Rectal smooth muscle tissue (tissue), 1 donor: ENCODE measurements at regions not wholly inside any gene's neighbourhood (a gene's known extent, or its start where the extent isn't known, plus 50 kb on each side); places are given as distances from the start of the nearest gene placed in this dataset.
"Not testable (repeated sequence)": the region's sequence is repeated elsewhere in the genome, so short reads cannot be mapped to it uniquely, and the experiment has no call there.

Source experiments
- H3K27ac ChIP-seq: one replicate; pipeline ENCODE4 v1.7.0; 2013; ENCODE audit warnings: low read depth, low read length, inconsistent platforms
- H3K27me3 ChIP-seq: one replicate; pipeline ENCODE4 v1.7.0; 2013; ENCODE audit warnings: low read length; ENCODE audit not compliant: control insufficient read depth, insufficient read depth
- H3K36me3 ChIP-seq: one replicate; pipeline ENCODE4 v1.7.0; 2013; ENCODE audit warnings: low read length; ENCODE audit not compliant: control insufficient read depth, insufficient read depth
- H3K4me1 ChIP-seq: one replicate; pipeline ENCODE4 v1.7.0; 2013; ENCODE audit warnings: low read length; ENCODE audit not compliant: control insufficient read depth, insufficient read depth
- H3K4me3 ChIP-seq: one replicate; pipeline ENCODE4 v1.7.0; 2013; ENCODE audit warnings: low read length
- H3K9ac ChIP-seq: one replicate; pipeline ENCODE4 v1.7.0; 2013; ENCODE audit warnings: low read length

DNA sequence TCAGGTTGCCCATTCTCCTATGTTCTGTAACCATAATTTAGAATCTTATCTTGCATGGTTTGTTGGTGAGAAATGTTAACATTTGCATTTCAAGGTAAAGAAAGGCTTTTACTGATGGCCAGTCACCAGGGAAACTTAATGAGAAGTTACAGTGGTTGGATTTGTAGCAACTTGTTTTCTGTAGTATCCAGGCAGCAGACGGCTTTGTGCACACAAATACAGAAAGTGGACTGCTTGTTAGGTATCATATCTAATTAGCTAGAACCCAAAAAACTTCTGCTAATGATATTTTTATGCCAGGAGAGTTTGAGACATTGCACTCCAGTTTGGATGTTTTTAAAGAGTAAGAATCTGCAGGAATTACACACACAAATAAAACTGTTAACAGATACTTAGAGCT is 578.0 kb downstream of the DOK5 start:
- Histone ChIP-seq H3K27me3 (no peaks in the 10 kb centered on the region), H3K9ac (no peak overlapping the region), H3K36me3 (no peaks in the 10 kb centered on the region), H3K27ac (no peak overlapping the region), H3K4me1 (no peaks in the 10 kb centered on the region), H3K4me3 (no peak overlapping the region)

DNA sequence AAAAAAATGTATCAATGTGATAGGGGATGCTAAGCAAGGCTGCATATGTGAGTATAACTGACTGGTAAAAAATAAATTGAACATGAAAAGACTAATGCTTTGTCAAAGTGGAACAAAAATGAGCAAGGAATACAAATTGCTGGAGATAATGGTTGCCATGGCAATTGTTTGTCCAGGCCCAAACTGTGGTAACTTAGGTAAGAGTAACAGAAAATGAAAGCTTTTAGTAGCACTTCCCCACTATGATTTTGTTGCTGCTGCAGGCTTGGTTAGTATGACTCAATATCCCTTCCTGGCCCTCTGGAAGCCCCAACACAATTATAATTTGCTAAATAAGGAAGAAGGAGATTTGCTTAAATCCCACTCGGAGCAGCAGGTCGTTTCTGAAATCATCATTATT is 577.1 kb downstream of the DOK5 start:
- no peaks in the 10 kb centered on the region for H3K27me3 ChIP-seq
- H3K4me1 ChIP-seq, result no peaks in the 10 kb centered on the region
- no peaks in the 10 kb centered on the region for H3K36me3 ChIP-seq
- no peak overlapping the region for H3K27ac ChIP-seq
- no peak overlapping the region for H3K4me3 ChIP-seq
- H3K9ac ChIP-seq, result no peak overlapping the region

GRCh38 chr20:55038684-55039083 is 563.3 kb downstream of the DOK5 start:
- H3K4me3 ChIP-seq, result no peak overlapping the region
- H3K27ac ChIP-seq, result no peak overlapping the region
- no peaks in the 10 kb centered on the region for H3K4me1 ChIP-seq
- no peaks in the 10 kb centered on the region for H3K27me3 ChIP-seq
- H3K36me3 ChIP-seq, result no peaks in the 10 kb centered on the region
- no peak overlapping the region for H3K9ac ChIP-seq

DNA sequence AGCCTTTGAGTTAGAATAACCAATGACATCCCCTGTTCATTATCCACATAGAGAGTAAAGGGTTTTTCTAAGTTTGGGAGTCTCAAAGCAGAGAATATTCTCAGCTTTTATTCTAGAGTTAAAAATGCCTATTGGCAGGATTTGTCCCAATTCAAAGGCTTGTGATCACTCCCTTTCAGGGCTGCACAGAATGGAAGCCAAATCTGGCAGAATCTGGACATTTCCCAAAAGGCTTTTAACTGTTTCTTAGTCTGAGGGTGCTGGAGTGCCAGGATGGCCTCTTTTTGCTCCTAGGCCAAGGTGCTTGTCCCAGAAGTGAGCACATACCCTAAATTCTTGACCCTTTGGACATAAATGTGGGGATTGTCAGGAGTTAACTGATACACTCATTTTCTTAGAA is 556.6 kb downstream of the DOK5 start:
- H3K9ac ChIP-seq, result no peak overlapping the region
- H3K27me3 ChIP-seq, result no peaks in the 10 kb centered on the region
- no peaks in the 10 kb centered on the region for H3K36me3 ChIP-seq
- no peak overlapping the region for H3K4me3 ChIP-seq
- H3K4me1 ChIP-seq, result no peaks in the 10 kb centered on the region
- no peak overlapping the region for H3K27ac ChIP-seq

GRCh38 chr20:55014766-55015165 is 539.4 kb downstream of the DOK5 start:
- Histone ChIP-seq H3K4me1 (no peaks in the 10 kb centered on the region), H3K27ac (no peak overlapping the region), H3K27me3 (no peaks in the 10 kb centered on the region), H3K36me3 (no peaks in the 10 kb centered on the region), H3K9ac (no peak overlapping the region), H3K4me3 (no peak overlapping the region)

GRCh38 chr20:55010761-55011160 is 535.4 kb downstream of the DOK5 start:
- H3K4me3 ChIP-seq, result no peak overlapping the region
- H3K9ac ChIP-seq, result no peak overlapping the region
- no peaks in the 10 kb centered on the region for H3K36me3 ChIP-seq
- H3K27ac ChIP-seq, result no peak overlapping the region
- H3K27me3 ChIP-seq, result no peaks in the 10 kb centered on the region
- no peaks in the 10 kb centered on the region for H3K4me1 ChIP-seq

DNA sequence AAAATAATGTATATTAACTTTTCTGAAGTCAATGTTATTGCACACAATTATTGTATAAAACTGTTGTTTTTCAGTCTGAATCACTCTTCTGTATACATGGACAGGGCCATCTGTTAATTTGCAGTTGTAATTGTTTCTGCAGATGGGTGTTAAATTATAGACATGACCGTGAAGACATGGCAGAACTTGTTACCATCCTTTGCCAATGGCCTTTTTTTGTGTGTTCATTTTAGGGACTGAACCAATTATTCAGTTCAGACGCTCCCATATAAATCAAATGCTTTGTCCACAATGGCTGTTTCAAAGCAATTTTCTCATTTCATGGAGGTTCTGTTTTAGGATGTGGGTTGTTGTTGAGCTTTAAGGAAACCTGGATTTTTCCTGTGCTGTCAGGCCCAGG is 533.7 kb downstream of the DOK5 start:
- Histone ChIP-seq H3K9ac (no peak overlapping the region), H3K27me3 (no peaks in the 10 kb centered on the region), H3K4me1 (no peaks in the 10 kb centered on the region), H3K4me3 (no peak overlapping the region), H3K27ac (no peak overlapping the region), H3K36me3 (no peaks in the 10 kb centered on the region)

DNA sequence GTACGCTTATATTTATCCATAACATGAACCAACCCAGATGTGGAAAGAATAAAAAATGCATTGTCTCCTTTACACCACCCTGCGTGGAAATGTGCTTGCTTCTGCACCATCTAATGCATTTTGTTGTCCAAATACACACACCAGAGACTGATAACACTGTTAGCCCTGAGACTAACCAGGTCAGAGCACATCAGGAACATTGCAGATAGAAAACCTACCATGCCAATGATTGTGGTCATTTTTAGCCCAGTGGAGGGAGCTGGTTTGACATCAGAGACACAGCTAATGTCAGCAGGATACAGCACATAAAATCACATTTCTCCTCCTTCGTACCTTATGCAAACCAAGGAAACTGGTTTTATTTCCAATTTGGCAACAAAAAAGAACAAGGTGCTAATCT is 528.7 kb downstream of the DOK5 start:
- Histone ChIP-seq H3K4me1 (no peaks in the 10 kb centered on the region), H3K9ac (no peak overlapping the region), H3K4me3 (no peak overlapping the region), H3K36me3 (no peaks in the 10 kb centered on the region), H3K27me3 (no peaks in the 10 kb centered on the region), H3K27ac (no peak overlapping the region)

- Histone ChIP-seq H3K27ac (no peak overlapping the region), H3K27me3 (no peaks in the 10 kb centered on the region), H3K4me3 (no peak overlapping the region), H3K4me1 (no peaks in the 10 kb centered on the region), H3K9ac (no peak overlapping the region), H3K36me3 (no peaks in the 10 kb centered on the region)
Measured at GRCh38 chr20:54995553-54995952, 520.2 kb downstream of the DOK5 start.

DNA sequence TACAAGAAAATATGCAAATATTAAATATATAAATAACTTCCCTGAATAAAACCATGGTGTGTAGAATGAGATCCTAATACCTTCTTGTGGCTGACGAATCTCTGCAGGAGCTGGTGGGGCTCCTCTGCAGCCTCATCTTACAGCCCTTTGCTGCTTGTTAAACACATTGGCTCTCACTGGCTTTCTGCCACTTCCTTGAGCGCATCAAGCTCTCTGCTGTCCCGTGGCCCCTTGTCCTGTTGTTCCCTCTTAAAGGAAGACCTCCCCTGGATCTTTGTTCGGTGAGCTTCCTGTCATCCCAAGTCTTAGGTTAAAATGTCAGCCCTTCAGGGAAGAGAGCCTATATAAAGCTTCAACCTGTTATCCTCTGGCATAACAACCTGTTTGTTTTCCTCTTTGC is 519.6 kb downstream of the DOK5 start:
- Histone ChIP-seq H3K9ac (no peak overlapping the region), H3K36me3 (no peaks in the 10 kb centered on the region), H3K4me1 (no peaks in the 10 kb centered on the region), H3K4me3 (no peak overlapping the region), H3K27ac (no peak overlapping the region), H3K27me3 (no peaks in the 10 kb centered on the region)

- no peaks in the 10 kb centered on the region for H3K4me1 ChIP-seq
- H3K36me3 ChIP-seq, result no peaks in the 10 kb centered on the region
- H3K27me3 ChIP-seq, result no peaks in the 10 kb centered on the region
Measured at GRCh38 chr20:54985091-54985490, 509.7 kb downstream of the DOK5 start.

GRCh38 chr20:54984104-54984448 is 508.7 kb downstream of the DOK5 start:
- no peak overlapping the region for H3K9ac ChIP-seq
- no peaks in the 10 kb centered on the region for H3K4me1 ChIP-seq
- no peak overlapping the region for H3K27ac ChIP-seq
- H3K27me3 ChIP-seq, result no peaks in the 10 kb centered on the region
- H3K4me3 ChIP-seq, result no peak overlapping the region
- H3K36me3 ChIP-seq, result no peaks in the 10 kb centered on the region

More at GRCh38 chr20:54985091-54985490, 509.7 kb downstream of the DOK5 start:
- no peak overlapping the region for H3K9ac ChIP-seq
- H3K4me3 ChIP-seq, result no peak overlapping the region
- no peak overlapping the region for H3K27ac ChIP-seq

DNA sequence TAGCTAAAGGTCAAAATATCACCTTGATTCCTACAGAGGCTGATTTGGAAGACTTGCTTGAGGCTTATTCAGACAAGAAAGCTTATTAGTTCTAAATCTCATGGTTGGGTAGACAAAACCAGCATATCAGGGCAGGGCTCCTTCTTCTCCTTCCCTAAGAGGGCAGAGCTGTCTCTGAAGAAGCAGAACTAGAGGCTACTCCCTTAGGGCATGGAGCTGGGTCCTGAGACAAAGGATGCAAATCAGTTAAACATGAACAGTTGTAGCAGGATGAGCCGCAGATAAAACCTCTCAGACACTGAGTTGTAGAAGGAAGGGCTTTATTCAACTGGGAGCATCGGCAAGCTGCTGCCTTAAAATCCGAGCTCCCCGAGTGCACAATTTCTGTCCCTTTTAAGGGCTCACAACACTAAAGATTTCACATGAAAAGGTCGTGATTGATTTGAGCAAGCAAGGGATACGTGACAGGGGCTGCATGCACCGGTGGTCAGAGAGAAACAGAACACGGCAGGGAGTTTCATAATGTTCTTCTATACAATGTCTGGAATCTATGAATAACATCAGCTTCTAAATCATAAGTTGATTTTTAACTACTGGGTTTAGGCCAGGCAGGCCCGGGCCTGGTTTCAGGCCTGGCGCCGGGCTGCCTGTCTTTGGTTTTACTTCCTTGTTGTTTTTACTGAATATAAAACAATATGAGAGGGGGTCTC is 508.2 kb downstream of the DOK5 start:
- not testable (repeated sequence) for H3K4me3 ChIP-seq, H3K27me3 ChIP-seq, H3K27ac ChIP-seq, H3K9ac ChIP-seq, H3K4me1 ChIP-seq, H3K36me3 ChIP-seq
